Naive B cell (primary cell): ENCODE measurements at regions not wholly inside any gene's neighbourhood (a gene's known extent, or its start where the extent isn't known, plus 50 kb on each side); places are given as distances from the start of the nearest gene placed in this dataset.

Experiments used
- ATAC-seq, 2 donors: fragments of 150-1000 bp; cut with Tn5 transposase; 2 replicates each; pipeline ENCODE4 v1.10.0; 2021; ENCODE audit warnings: low read depth in 2 of 2, mild to moderate bottlenecking in 2 of 2, moderate library complexity in 2 of 2
- DNase-seq: peaks from one replicate; pipeline ENCODE4 v3.0.0; 2022
- H3K27ac Mint-ChIP-seq, 6 donors: one replicate each; pipeline ENCODE4 v1.8.0; 2020 to 2022; ENCODE audit warnings: mild to moderate bottlenecking in 6 of 6, mixed read lengths in 6 of 6, moderate library complexity in 5 of 6, inconsistent platforms in 2 of 6
- H3K27me3 Mint-ChIP-seq, 3 donors: one replicate each; pipeline ENCODE4 v1.8.0; 2021 to 2022; ENCODE audit warnings: mixed read lengths in 3 of 3, mild to moderate bottlenecking in 1 of 3
- H3K36me3 Mint-ChIP-seq, 2 donors: one replicate each; pipeline ENCODE4 v1.8.0; 2020 to 2022; ENCODE audit warnings: mixed read lengths in 2 of 2, inconsistent platforms in 1 of 2, mild to moderate bottlenecking in 1 of 2
- H3K4me1 Mint-ChIP-seq, 3 donors: one replicate each; pipeline ENCODE4 v1.8.0; 2020 to 2022; ENCODE audit warnings: mixed read lengths in 3 of 3, inconsistent platforms in 1 of 3, mild to moderate bottlenecking in 1 of 3, moderate library complexity in 1 of 3
- H3K4me3 Mint-ChIP-seq, 8 donors: one replicate each; pipeline ENCODE4 v1.8.0; 2020 to 2022; ENCODE audit warnings: mild to moderate bottlenecking in 8 of 8, mixed read lengths in 8 of 8, moderate library complexity in 8 of 8, inconsistent platforms in 2 of 8
- H3K9me3 Mint-ChIP-seq, 7 donors: one replicate each; pipeline ENCODE4 v1.8.0; 2020 to 2022; ENCODE audit warnings: mixed read lengths in 7 of 7, mild to moderate bottlenecking in 5 of 7, inconsistent platforms in 2 of 7, moderate library complexity in 1 of 7

DNA sequence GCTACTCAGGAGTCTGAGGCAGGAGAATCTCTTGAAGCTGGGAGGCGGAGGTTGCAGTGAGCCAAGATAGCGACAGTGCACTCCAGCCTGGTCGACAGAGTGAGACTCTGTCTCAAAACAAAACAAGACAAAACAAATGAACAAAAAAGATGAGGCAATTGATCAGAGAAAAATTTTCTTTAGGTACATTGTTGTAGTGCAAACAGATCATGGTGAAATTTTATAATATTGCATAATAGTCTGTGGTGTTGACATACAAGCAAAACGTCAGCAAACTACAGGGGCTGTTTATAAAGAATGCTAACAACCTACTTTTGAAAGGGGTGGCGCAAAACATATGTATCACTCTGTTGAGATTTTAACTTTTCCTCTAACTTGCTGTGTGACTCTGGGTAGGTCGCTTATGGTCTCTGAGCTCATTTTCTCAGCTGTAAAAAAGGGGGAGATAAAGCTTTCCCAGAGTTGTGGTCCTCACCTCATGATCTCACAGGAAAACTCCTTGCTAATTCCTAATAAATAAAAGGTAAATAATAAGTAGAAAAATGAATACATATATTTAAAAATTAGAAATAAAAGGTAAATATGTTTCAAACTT, 64.8 kb upstream of the NUP160 start:
- Mint-ChIP-seq H3K27me3 (no peaks in the 10 kb centered on the region), H3K4me1 (peaks cover 43 to 66% (median 61%) of the 10 kb centered on the region in 3 donors), H3K4me3 (peak overlapping the region in 1 of 8 donors; percentile 51), H3K36me3 (no peaks in the 10 kb centered on the region), H3K9me3 (no peaks in the 10 kb centered on the region), H3K27ac (peak overlapping the region in 2 of 6 donors; percentile 69 to 76)
- no peak for ATAC-seq
- DNase-seq, result no peak

- ATAC-seq, result no peak
- H3K4me1 Mint-ChIP-seq, result peaks cover 32 to 58% (median 50%) of the 10 kb centered on the region in 3 donors
- no peak for DNase-seq
- H3K27me3 Mint-ChIP-seq, result no peaks in the 10 kb centered on the region
- peak overlapping the region in 1 of 8 donors; percentile 64 for H3K4me3 Mint-ChIP-seq
- peak overlapping the region in 3 of 6 donors; percentile 56 to 76 (median 66) for H3K27ac Mint-ChIP-seq
- no peaks in the 10 kb centered on the region for H3K9me3 Mint-ChIP-seq
- no peaks in the 10 kb centered on the region for H3K36me3 Mint-ChIP-seq
Observed at GRCh38 chr11:47911149-47911548, 63.0 kb upstream of the NUP160 start.

- Mint-ChIP-seq H3K4me1 (peaks cover 17 to 41% (median 32%) of the 10 kb centered on the region in 3 donors), H3K36me3 (no peaks in the 10 kb centered on the region), H3K27ac (no peak overlapping the region), H3K27me3 (no peaks in the 10 kb centered on the region), H3K9me3 (no peaks in the 10 kb centered on the region), H3K4me3 (peak overlapping the region in 4 of 8 donors; percentile 3 to 37 (median 25))
- no peak for DNase-seq
- ATAC-seq, result no peak
Observed at GRCh38 chr11:47908198-47908597, 60.0 kb upstream of the NUP160 start.

DNA sequence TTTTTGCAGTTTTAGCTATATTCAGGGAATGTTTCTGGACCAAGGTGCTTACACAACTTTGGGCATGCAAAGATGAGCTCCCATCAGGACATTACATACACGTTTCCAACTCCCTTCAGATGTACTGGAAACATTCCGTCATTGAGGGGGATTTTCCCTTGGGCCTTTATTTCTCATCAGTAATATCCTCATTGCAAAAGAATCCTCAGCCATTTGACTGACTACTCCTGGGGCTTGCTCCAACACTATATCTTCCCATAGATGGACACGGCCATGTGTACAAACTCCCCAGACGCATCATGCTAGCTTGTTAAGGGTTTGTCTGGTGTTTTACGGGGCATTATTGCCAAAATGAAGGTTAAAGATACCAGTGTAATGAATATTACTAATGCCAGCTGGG, 59.3 kb upstream of the NUP160 start:
- no peak overlapping the region for H3K27ac Mint-ChIP-seq
- H3K4me3 Mint-ChIP-seq, result no peak overlapping the region
- no peak for ATAC-seq
- H3K9me3 Mint-ChIP-seq, result no peaks in the 10 kb centered on the region
- peaks cover 16 to 40% (median 29%) of the 10 kb centered on the region in 3 donors for H3K4me1 Mint-ChIP-seq
- no peak for DNase-seq
- no peaks in the 10 kb centered on the region for H3K27me3 Mint-ChIP-seq
- H3K36me3 Mint-ChIP-seq, result no peaks in the 10 kb centered on the region

DNA sequence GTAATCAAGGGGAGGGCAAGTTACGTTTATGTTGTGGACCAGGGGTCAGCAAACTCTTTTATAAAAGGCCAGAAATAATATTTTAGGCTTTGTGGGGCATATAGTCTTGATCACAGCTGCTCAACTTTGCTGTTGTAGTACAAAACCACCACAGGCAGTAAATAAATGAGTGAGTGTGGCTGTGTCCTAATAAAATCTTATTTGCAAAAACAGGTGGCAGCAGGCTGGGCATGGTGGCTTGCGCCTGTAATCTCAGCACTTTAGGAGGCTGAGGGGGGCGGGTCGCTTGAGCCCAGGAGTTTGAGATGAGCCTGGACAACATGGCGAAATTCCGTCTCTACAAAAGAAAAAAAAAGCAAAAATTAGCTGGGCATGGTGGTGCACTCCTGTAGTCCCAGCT, 57.9 kb upstream of the NUP160 start:
- Mint-ChIP-seq H3K27ac (peak overlapping the region in 1 of 6 donors; percentile 65), H3K36me3 (no peaks in the 10 kb centered on the region), H3K27me3 (no peaks in the 10 kb centered on the region), H3K4me3 (peak overlapping the region in 1 of 8 donors; percentile 47), H3K4me1 (peaks cover 8 to 42% (median 17%) of the 10 kb centered on the region in 3 donors), H3K9me3 (no peaks in the 10 kb centered on the region)
- ATAC-seq, result no peak
- no peak for DNase-seq

DNA sequence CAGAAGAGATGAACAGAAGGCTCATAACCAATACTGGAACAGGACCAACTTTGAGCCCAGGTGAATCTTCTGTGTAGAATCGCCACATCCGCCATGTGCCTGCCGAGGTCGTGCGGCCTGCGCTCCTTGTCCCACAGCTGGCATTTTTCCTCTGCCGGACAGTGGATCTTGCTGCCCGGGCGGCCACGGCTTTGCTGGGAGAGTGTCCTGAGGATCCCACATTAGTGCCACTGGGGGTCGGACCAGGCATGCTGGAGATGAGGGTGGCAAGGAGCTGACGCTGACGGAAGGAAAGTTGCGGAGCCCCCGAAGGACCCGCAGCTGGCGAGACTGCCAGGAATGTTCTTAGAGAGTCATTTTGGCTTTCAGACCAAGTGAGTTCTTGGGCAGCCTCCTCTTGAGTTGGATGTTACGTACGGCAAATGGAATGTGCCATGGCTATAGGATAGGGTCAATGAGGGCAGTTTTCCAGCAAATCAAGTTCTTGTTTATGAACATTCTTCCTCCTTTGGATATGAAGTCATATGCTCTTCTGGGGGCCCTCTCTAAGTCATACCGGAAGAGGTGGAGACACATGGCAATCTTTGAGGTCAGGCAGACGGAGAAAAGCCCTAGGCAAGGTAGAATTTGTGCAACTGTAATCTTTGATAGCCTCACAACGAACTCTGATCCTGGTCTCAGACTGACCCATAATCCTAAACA, 57.4 kb upstream of the NUP160 start:
- DNase-seq (no peak), ATAC-seq (no peak)
- peaks cover 8 to 46% (median 21%) of the 10 kb centered on the region in 3 donors for H3K4me1 Mint-ChIP-seq
- no peaks in the 10 kb centered on the region for H3K9me3 Mint-ChIP-seq
- H3K27ac Mint-ChIP-seq, result peak overlapping the region in 2 of 6 donors; percentile 28 to 65
- H3K36me3 Mint-ChIP-seq, result no peaks in the 10 kb centered on the region
- no peak overlapping the region for H3K4me3 Mint-ChIP-seq
- no peaks in the 10 kb centered on the region for H3K27me3 Mint-ChIP-seq

DNA sequence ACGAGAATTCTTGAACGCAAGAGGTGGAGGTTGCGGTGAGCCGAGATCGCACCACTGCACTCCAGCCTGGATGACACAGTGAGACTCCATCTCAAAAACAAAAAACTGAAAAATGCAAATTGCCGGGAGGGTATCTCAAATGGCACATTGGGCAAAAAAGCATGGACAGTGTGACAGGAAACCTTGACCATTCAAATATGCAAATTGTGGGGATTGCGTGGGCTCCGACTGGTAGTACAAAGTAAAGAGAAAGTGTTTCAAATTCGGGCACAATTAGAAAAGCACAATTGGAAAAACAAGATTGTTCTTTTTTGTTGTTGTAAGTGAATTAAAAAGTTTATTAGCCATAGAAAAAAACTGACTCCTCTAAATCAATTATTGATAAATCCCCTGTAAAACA, 56.7 kb upstream of the NUP160 start:
- no peak for DNase-seq
- no peaks in the 10 kb centered on the region for H3K9me3 Mint-ChIP-seq
- no peak for ATAC-seq
- no peaks in the 10 kb centered on the region for H3K27me3 Mint-ChIP-seq
- H3K4me3 Mint-ChIP-seq, result no peak overlapping the region
- H3K27ac Mint-ChIP-seq, result peak overlapping the region in 2 of 6 donors; percentile 16 to 67
- H3K4me1 Mint-ChIP-seq, result peaks cover 15 to 52% (median 28%) of the 10 kb centered on the region in 3 donors
- no peaks in the 10 kb centered on the region for H3K36me3 Mint-ChIP-seq

- Mint-ChIP-seq H3K36me3 (no peaks in the 10 kb centered on the region), H3K9me3 (no peaks in the 10 kb centered on the region), H3K4me3 (no peak overlapping the region), H3K27ac (no peak overlapping the region), H3K4me1 (peaks cover 20 to 58% (median 36%) of the 10 kb centered on the region in 3 donors), H3K27me3 (no peaks in the 10 kb centered on the region)
- DNase-seq (no peak), ATAC-seq (no peak)
Observed at GRCh38 chr11:47904048-47904447, 55.9 kb upstream of the NUP160 start.

DNA sequence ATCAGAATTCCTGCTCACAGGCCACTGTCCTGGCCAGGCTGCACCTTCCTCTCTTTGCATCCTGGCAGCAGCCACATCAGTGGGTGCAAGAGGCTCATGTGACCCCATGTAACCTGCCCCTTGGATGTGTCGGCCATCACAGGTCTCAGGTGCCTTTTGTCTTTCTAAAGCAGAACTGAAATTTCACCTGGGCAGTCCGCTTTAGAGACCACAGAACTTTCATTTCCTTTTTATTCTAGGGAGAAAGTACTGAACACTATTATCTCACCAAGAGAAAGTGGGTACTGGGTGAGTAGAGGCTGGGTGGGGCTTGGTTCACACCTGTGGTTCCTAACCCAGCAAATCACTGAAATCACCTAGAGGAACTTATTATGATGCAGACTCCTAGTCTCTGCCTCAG, 51.7 kb upstream of the NUP160 start:
- peak overlapping the region in 7 of 8 donors; percentile 30 to 89 (median 75) for H3K4me3 Mint-ChIP-seq
- H3K27me3 Mint-ChIP-seq, result no peaks in the 10 kb centered on the region
- no peaks in the 10 kb centered on the region for H3K36me3 Mint-ChIP-seq
- H3K4me1 Mint-ChIP-seq, result peaks cover 16 to 43% (median 34%) of the 10 kb centered on the region in 3 donors
- ATAC-seq (peak; percentile 94), DNase-seq (peak; percentile 88)
- H3K9me3 Mint-ChIP-seq, result peaks cover 0 to 2% (median 0%) of the 10 kb centered on the region in 7 donors
- H3K27ac Mint-ChIP-seq, result peak overlapping the region; percentile 92 to 98 (median 96)
